PFSK-1 (cell line): ENCODE measurements at regions not wholly inside any gene's neighbourhood (a gene's known extent, or its start where the extent isn't known, plus 50 kb on each side); places are given as distances from the start of the nearest gene placed in this dataset.

Experiments used
- FOXP2 ChIP-seq: optimal IDR thresholded peaks from 2 replicates; pipeline ENCODE3; 2011; ENCODE audit warnings: borderline replicate concordance, control low read depth, inconsistent platforms; ENCODE audit not compliant: insufficient read depth; ENCODE audit errors: extremely low read length, extremely low read depth
- POLR2AphosphoS5 ChIP-seq: IDR thresholded peaks from 2 replicates; pipeline ENCODE4 v1.6.1; 2012; ENCODE audit warnings: low read depth, mild to moderate bottlenecking, control low read depth, low read length, moderate library complexity
- REST ChIP-seq, 2 experiments: IDR thresholded peaks; 2 replicates each; pipeline versions ENCODE4 v1.6.1 to v1.8.0; 2011 to 2012; ENCODE audit warnings: low read depth in 2 of 2, low read length in 2 of 2, control low read depth in 1 of 2, inconsistent platforms in 1 of 2, mild to moderate bottlenecking in 1 of 2, moderate library complexity in 1 of 2; ENCODE audit not compliant: insufficient read depth in 1 of 2
- SIN3A ChIP-seq: IDR thresholded peaks from 2 replicates; pipeline ENCODE4 v1.6.1; 2012; ENCODE audit warnings: mild to moderate bottlenecking, low read length, moderate library complexity, borderline replicate concordance; ENCODE audit not compliant: insufficient read depth
- TAF1 ChIP-seq: IDR thresholded peaks from 2 replicates; pipeline ENCODE4 v1.6.1; 2012; ENCODE audit warnings: low read length, control low read depth, borderline replicate concordance; ENCODE audit not compliant: insufficient read depth

GRCh38 chr14:49484180-49484579 is 102.0 kb downstream of the RPS29 start:
- TF ChIP-seq REST (IDR thresholded peaks at IDR 0.05; ENCODE audit: insufficient read depth in 1 of 2, low read depth in 2 of 2, low read length in 2 of 2) = no peak
- TF ChIP-seq FOXP2 = no peak
- TF ChIP-seq POLR2AphosphoS5 = no peak
- no peak for TF ChIP-seq SIN3A
- no peak for TF ChIP-seq TAF1

GRCh38 chr14:49483268-49483667 is 102.9 kb downstream of the RPS29 start:
- TF ChIP-seq FOXP2 (no peak), POLR2AphosphoS5 (no peak), TAF1 (no peak), SIN3A (no peak), REST (IDR thresholded peaks at IDR 0.05; ENCODE audit: insufficient read depth in 1 of 2, low read depth in 2 of 2, low read length in 2 of 2) (no peak)

- TF ChIP-seq TAF1 = no peak
- no peak for TF ChIP-seq POLR2AphosphoS5
- TF ChIP-seq SIN3A = no peak
- no peak for TF ChIP-seq FOXP2
- no peak for TF ChIP-seq REST (IDR thresholded peaks at IDR 0.05; ENCODE audit: insufficient read depth in 1 of 2, low read depth in 2 of 2, low read length in 2 of 2)
These were observed 105.1 kb downstream of the RPS29 start for GRCh38 chr14:49480979-49481498.

GRCh38 chr14:49480053-49480760 is 106.0 kb downstream of the RPS29 start:
- TF ChIP-seq POLR2AphosphoS5 (no peak), TAF1 (no peak), FOXP2 (no peak), REST (IDR thresholded peaks at IDR 0.05; ENCODE audit: insufficient read depth in 1 of 2, low read depth in 2 of 2, low read length in 2 of 2) (no peak), SIN3A (no peak)

- TF ChIP-seq SIN3A = no peak
- TF ChIP-seq REST (IDR thresholded peaks at IDR 0.05; ENCODE audit: insufficient read depth in 1 of 2, low read depth in 2 of 2, low read length in 2 of 2) = no peak
- TF ChIP-seq TAF1 = no peak
- TF ChIP-seq POLR2AphosphoS5 = no peak
- no peak for TF ChIP-seq FOXP2
These were observed 106.7 kb downstream of the RPS29 start for GRCh38 chr14:49479432-49479831.
